Stimulated activated CD4-positive, alpha-beta T cell treated with anti-CD3 and anti-CD28 coated beads, Interleukin-4, amount 100 ng/mL, for 4 hours (primary cell): ENCODE measurements at regions not wholly inside any gene's neighbourhood (a gene's known extent, or its start where the extent isn't known, plus 50 kb on each side); places are given as distances from the start of the nearest gene placed in this dataset.

ENCODE experiments used
- DNase-seq, 2 experiments: peaks; one replicate each; pipeline ENCODE4 v3.0.0-alpha.2; 2020

DNA sequence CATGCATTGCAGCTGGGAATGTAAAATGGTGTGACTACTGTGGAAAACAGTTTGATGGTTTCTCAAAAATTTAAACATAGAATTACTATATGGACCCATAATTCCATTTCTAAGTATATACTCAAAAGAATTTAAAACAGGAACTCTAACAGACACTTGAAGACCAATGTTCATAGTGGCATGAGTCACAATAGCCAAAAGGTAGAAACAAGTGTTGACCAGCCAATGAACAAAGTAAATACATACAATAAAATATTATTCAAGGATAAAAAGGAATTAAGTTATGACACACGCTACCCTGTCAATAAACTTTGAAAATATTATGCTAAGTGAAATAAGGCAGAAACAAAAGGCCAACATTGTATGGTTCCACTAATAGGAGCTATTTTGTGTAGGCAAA lies 357.4 kb upstream of the IL12A start:
- no peak for DNase-seq

DNA sequence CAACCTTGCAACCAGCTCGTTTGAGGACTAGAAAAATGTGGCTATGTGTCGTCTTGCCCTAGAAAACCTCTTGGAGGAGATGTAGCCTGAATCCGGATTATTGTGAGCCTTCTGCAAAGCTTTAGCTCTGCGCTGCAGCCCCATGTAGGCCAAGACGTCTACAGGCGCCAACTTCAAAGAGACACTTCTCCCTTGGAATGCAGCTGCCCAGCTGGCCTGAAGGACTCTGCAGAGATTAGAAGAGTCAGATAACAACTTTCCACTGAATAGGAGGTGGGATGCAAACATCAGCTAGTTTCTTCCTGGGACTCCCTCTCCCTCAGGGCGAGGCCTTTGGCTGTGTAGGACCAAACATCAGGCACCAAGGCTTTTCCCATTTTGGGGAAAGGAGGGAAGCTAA lies 356.5 kb upstream of the IL12A start:
- no peak for DNase-seq

DNA sequence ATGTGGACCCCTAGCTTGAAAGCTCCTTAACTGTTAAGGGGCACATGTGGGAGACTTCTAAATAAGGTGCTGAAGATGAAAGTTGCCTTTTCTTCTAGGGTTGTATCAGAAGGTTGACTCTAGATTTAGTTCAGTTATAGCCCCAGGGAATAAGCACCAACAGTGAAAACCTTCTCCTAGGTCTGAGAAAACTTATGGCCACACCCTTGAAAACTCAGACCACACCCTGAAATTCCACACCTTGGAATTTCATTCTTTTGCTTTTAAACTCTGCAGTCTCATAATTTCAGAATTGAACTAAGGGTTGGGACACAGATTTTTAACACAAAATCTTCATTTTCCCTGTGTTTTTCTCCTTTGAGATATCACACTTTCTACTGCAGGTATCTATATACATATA lies 355.8 kb upstream of the IL12A start:
- no peak for DNase-seq

DNA sequence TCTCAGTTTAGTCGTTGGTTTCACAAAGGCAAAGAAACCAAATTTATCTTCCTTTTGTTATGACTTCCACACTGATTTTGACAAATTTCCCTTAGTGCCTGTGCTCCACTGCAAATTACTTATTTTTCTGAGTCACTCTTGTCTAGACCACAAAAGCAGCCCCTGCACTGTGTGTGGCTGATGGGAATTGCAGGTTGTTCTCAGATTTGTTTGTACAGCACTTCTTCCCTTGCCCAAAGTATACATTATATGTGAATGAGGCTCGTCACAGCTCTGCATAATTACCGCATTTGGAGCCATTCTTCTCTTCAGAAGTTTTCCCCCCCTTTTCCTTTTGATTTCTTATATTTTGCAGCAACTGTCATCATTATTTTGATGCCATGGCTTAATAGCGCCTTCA lies 354.2 kb upstream of the IL12A start:
- no peak for DNase-seq

DNA sequence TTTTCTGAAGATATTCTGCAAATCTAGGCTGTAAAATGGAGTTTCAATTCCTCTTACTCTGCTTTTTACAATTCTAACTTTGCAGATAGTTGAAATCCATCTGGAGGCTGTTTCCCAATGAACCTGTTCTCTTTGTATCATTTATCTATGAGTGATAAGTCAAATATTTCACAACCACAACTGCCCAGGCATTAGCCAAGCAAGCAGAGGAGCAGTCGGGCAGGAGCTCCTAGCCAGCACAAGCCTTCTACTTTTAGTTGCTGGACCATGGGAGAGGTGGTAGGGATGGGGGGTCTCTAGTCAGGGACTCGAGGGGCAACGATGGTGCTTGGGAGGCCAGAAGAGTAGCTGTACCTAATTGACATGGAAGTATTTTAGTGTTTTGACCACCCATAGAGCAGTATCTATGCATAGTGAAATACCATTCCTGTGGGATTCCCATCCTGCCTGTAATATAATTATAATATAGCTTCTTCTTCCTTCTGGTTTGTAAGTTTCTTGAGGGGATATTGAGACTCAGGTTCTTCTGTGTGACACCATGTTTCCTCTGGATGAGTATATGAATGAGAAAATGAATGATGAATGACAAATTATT lies 353.5 kb upstream of the IL12A start:
- no peak for DNase-seq

DNA sequence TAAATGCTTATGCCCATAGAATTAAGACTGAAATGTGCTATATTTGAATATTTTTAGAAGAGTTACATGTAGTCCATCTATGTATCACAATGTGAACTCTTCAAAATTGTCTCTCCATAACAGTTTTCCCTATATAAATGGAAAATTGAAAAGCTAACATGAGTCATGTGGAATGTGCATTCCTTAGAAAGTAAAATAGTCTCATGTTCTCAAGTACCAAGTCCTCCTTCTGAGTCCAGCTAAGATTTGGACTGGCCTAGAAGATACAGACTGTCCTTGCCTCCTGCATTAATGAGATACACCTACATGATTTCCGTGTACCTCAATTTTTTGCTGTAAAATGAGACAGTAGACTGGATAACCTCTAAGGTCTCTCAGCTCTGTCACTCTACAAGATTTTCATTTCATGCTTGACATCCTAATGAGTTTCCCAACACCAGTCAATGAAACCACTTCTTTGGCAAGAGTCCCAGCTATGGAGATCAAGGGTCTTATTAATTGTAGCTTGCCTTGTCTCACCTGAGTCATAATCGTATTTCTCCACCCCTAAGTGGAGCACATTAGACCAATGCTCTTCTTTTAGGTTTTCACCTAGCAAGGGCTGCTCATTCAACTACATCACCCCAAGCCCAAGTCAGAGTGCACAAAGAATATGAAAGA lies 350.6 kb upstream of the IL12A start:
- no peak for DNase-seq

DNA sequence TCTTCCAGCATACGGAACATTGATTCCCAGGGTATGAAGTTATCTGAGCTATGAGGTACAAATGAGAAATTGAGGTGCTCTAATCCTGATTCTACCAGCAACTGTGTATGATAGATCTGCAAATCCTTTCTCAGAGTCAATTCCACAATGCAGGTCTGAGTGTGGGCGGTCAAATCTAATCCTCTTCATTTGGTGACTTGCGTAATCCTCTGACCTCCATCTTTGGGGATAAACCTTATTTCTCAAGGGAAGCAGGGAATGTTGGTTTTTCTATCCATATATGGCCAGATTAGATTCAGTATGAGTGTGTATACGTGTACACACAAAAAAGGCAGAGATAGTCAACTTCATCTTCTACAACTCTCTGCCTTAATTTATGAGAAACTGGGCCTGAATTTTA lies 348.4 kb upstream of the IL12A start:
- DNase-seq: no peak

DNA sequence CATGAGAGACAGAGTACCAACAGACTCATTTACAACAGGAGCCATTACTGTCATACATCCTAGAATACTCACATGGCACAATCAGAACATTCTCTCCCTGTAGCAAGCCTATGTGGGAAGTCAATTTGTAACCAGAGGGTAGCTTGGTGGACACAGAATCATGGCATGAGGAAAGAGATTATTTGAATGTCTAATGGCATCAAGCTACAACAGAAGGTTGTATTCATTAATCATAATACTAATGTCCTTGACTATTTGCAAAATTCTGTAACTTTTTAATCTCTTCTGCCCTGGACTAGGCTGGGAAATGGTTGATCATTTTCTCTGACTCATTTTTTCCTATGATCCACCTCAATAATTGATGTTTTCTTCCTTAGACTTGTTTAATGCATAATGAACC lies 345.2 kb upstream of the IL12A start:
- DNase-seq: no peak

DNA sequence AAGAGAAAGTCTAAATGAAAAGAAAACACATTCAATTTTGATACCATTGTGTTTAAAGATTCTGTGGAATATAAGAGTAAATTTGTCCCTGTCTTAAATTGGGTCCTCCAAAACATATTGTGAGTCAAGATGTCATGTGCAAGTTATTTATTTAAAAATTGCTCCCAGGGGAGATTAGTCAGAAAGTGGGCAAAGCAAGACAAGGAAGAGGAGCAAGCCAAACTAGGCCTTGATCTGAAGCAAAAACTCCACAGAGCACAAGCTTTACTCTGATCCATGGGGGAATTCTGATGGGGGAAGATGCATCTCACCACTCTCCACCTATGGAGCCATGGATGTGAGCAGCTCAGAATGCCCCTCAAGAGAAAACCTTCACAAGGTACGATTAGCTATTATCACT lies 342.8 kb upstream of the IL12A start:
- no peak for DNase-seq

DNA sequence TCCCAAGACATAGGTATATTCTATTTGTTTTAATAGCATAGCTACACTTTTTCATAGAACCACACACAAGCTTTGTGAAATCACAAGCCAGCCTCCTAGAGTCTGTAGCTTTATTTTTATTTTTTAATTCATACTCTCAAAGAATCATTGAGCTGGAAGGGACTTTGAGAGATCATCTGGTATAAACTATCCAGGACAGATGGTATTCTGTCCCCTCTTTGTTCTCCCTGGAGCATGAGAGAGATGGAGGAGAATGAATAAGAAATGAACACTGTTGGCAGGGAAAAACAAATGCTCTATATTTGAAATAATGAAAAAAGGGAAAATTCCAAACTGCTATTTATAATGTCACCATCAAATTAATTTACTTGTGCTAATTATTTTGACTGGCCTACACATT lies 338.7 kb upstream of the IL12A start:
- DNase-seq: no peak

DNA sequence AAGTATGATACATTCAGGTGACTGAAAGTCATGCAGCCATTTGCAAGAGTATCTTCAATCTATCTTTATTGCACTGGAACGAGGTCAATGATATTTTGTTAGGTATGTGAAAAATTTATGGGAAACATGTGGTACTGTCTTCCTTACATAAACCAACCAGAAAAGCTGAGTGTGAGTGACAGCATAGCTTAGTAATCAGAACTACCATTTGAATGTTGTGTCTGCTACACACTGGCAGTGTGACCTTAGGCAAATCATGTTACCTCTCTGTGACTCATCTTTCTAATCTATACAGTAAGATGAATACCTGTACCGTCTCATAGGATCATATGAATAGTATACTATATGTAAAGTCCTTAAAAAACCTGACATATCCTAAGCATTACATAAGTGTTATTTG lies 337.9 kb upstream of the IL12A start:
- no peak for DNase-seq

DNA sequence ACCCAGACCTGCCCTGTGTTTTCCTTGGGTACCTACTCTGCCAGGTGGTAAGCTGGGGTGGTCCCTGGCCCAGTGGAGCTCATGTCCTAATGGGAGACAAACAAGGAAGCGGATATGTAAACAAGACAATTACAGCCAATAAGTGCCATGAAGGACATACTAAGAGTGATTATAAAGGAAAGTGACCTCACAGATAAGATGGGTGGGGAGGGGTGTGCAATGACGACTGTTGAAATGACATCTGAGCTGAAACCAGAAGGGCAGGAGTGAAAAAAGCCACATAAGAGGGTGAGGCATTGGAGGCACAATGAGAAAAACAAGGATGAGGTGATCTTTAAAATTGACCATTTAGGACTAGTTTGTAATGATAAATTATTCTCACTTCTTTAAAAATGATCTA lies 336.2 kb upstream of the IL12A start:
- no peak for DNase-seq

DNA sequence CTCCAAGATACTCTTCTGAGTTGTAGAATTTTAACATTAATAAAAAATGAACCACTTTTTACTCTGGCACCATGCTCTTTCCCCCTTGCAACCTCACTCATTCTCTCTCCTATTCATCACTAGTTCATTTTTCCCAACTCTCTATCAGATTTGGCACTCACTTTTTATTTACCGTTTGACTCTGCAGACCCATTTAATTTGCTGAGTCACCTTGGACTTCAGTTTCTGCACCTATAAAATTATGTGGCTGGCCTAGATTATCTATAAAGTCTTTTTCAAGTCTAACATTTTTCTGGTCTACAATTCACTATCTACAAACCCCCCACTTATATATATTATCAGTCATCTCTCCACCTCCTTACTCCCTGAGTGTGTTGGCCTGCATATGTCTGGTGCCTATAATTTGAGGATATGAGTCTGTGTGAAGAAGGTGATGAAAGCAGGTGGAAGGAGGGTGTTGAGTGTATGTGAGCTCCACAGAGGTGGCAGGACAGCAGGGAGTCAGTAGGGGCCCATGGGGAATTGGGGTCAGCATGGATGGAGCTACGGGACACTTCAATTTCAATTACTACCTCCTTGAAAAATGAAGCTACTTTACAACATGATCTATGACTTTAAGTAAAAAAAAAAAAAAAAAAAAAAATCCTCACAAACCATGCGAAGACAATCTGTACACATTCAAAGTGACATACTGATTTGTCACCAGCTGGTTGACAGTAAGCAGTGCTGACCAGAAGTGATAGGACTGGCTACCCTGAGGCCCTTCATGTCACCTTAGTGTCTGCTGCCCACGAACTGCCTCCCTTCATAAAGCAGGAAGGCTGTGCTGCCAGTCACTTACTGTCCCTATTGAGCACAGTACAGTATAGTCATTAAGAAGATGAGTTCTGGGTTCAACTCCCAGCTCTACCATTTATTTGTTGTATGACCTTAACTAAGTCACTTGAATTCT lies 334.2 kb upstream of the IL12A start:
- no peak for DNase-seq

DNA sequence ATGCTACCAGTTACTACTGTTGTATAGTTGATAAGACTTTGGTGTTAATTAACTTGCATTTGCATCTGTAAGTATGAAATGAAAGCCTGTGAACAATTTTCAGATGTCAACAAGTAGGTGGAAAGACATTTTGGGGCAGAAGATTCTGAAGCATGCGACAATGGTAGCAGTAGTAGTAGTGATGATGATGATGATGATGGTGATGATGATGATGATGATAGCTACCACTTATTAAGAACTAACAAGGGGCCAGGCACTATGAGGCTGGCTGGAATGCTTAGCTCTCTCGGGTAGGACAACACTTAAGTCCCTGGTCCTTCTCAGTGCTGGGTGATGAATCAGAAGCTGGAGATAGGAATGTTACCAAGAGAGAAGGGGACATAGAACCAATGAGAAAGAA lies 333.4 kb upstream of the IL12A start:
- DNase-seq: no peak

DNA sequence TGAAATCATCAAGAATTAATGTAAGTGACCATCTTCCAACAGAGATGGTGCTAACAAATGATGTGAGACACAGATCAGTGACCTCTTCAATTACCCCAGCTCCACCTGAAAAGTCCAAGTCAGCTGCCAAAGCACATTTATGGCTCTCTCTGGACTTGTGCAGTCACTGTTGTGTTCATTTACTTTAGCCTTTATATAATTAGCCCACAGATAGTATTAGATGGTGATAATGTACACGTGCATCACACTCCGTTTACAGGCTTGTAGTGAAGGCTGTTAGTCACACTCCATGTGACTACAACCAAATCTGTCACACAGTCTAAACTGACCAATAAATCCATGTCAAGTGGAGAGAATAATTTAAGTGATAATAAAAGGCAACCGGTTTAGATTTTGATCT lies 331.5 kb upstream of the IL12A start:
- DNase-seq: no peak

DNA sequence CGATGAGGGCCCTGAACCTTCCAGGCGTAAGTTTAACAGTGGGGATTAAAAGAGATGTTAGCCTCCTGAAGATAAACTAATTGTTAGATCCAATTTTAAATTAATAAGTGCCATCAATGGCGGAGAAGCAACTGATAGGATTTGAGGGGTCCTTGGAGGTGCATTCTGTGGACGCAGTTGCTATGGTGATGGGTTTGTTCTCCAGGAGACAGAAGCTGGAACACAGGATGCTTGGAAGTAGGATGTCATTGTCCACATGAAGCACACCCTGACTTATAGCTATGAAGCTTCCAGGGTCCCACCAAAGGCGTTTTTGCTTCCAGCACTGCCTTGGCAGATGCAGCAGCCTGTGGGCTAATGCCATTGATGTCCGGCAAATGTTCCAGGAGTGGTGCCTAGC lies 331.0 kb upstream of the IL12A start:
- DNase-seq: no peak

DNA sequence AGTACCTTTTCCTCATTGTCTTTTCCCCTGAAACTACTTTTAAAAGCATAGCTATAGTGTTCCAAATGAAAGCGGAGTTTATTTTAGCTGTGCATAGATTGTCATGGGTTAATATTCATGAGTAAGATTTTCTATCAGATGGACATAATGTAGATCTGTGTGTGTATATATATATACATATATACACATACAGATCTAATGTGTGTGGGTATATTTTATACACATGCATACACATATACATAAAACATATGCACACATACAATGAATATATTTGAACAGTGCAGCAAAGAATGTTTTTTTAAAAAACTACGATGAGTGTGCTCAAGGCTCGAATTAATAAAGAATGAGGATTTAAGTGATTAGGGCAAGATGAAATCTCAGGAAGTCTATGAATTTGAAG lies 328.3 kb upstream of the IL12A start:
- no peak for DNase-seq

DNA sequence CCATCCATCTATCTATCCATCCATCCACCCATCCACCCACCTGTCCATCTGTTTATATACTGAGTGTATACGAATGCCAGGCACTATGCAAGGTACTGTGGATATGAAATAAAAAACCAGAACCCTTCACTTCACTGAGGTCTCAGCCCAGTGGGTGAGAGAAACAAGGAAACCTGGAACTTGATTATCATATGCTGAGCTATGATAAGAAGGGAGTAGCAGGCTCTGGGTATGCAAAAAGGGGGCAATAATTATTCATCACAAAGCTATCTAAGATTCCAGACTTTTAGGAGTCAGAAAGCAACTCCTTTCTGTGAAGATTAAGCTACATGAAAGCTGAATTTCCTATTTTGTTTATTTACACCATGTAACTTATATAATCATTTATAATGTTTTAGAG lies 327.7 kb upstream of the IL12A start:
- DNase-seq: no peak

DNA sequence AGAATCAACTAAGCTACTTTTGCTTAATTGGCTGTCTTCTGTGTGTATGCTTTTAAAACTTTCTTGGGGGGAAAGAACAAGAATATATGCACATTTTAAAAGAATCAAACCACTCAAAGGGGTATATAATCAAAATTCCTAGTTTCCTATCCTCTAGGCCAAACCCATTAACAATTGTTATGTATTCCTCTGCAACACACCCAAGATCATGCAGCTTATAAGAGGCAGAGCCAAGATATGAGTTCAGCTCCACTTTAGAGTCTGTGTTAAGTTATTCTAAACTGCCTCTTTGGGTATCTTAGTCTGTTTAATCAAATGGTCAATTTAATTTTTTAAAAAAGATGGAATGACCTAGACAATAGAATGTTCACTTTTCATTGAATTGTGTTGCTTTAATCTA lies 326.1 kb upstream of the IL12A start:
- no peak for DNase-seq

DNA sequence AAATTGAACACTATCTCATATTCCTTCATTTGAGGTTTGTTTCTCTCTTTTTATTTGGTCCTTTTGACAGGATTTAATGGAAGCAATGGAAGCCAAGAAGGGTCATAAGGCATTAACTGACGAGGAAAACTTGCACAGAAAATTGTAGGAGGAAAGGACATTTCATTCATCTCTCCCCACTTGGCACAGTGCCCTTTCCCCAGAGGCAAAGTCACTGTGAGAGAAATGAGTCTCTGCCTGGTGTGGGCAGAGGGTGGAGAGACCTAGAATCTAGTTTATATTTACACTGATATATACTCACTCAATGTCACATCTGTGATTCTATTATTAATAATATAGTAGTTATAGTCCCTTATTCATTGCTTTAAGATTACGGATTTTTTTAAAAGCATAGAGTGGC lies 324.6 kb upstream of the IL12A start:
- DNase-seq: no peak

DNA sequence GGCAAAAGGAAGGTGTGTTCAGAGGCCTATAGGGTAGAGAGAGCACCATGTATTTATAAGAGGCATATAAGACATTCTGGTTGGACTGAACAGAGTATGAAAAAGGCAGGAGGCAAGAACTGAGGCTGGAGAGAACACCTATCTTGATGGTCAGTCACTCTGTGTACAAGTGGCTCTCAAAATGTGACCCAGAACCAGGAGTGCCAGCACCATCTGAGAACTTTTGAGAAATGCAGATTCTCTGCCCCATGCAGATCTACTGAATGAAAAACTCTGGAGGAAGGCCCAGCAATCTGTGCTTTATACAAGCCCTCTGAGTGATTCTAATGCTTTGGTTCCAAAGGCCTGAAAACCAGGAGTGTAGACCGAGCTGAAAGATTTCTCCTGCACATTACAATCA lies 324.0 kb upstream of the IL12A start:
- DNase-seq: no peak

DNA sequence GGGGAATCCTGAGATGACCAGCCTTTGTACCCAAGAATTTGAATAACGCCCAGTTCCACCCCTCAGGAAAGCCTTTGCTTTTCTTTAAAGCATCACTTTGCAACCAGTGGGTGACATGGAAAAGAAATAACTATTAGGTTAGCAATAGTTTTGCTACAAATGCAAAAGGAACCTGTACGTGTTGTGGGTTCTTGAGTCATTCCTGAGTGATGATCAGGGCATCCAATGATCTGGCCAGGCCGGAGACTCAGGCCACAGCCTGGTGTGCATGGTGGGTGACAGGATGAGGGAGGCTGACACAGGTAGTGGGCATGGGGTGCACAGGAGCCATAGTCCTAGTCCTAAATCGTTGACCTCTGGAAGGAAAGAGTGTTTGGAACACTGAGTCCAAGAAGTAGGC lies 321.4 kb upstream of the IL12A start:
- DNase-seq: no peak

DNA sequence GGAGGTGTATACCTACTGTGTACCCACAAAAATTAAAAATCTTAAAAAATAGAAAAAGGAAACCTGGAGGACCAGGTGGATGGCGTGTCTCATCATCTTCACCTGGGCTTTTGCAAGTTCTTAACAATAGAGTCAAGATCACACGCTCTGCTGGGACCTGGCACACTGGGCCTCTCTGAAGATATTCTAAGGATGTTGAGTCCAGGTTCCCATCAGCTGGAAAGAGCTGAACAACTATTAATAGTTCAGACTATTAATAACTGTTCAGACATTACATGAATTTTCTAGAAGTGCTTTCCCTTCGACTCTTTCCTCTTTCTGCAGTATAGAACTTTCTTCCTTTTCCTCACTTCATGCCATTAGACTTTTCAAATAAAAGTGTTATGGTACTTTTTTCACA lies 320.2 kb upstream of the IL12A start:
- no peak for DNase-seq

DNA sequence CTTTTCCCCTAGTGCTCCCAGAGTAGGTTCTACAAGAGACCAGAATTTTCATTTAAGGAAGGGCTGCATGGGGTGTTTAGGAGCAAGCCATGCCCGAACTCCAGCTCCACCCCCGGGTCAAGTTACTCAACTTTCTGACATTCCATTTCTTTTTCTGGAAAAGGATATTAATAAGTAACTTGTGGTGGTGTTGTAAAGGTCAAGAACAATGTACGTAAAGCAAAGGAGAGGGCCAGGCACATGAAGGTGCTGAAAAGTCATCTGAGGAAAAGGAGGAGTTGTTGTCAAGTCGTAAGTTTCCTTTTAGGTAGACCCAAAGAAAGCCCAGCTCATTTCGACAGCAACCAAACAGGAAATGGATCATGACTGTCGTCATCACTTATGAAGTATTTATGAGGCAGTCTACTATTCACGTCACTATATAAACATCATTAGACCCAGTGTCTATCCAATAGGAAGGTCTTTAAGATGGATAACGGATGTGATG lies 319.6 kb upstream of the IL12A start:
- DNase-seq: no peak
